PC-3 (cell line): ENCODE measurements at regions not wholly inside any gene's neighbourhood (a gene's known extent, or its start where the extent isn't known, plus 50 kb on each side); places are given as distances from the start of the nearest gene placed in this dataset.

Experiments used
- CTCF ChIP-seq: fragments of 300-600 bp; sonication (generic); conservative IDR thresholded peaks from 2 replicates; pipeline ENCODE4 v1.5.1; 2017; ENCODE audit warnings: antibody characterized with exemption, low read depth, mild to moderate bottlenecking, low read length
- EZH2 ChIP-seq: fragments of 300-600 bp; sonication (generic); IDR thresholded peaks from one replicate; pipeline ENCODE4 v1.6.1; 2017; ENCODE audit warnings: antibody characterized with exemption, mild to moderate bottlenecking, low read length; ENCODE audit not compliant: unreplicated experiment
- EZH2phosphoT487 ChIP-seq: fragments of 300-600 bp; sonication (generic); IDR thresholded peaks from 2 replicates; pipeline ENCODE4 v1.6.1; 2018; ENCODE audit warnings: mild to moderate bottlenecking, antibody characterized with exemption, low read length, borderline replicate concordance

DNA sequence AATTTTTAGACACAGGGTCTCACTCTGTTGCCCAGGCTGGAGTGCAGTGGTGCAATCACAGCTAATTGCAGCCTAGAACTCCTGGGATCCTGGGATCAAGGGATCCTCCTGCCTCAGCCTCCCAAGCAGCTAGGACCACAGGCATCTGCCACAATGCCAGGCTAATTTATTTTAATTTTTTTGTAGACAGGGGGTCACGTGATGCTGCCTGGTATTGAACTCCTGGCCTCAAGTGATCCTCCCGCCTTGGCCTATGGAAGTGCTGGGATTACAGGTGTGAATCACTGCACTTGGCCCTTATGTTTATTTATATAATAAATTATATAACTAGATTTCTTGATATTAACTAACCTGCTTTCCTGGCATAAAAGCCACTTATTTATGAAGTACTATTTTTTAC lies 1081.7 kb upstream of the FANCL start:
- no peak for TF ChIP-seq EZH2
- TF ChIP-seq CTCF, result no peak
- TF ChIP-seq EZH2phosphoT487, result no peak
